T follicular helper cell (primary cell): ENCODE measurements at regions not wholly inside any gene's neighbourhood (a gene's known extent, or its start where the extent isn't known, plus 50 kb on each side); places are given as distances from the start of the nearest gene placed in this dataset.
A peak's percentile ranks its signal among the peaks of the same experiment; 100 is the strongest.
"Not testable (repeated sequence)": the region's sequence is repeated elsewhere in the genome, so short reads cannot be mapped to it uniquely, and the experiment has no call there.

ENCODE experiments used
- DNase-seq: peaks from one replicate; pipeline ENCODE4 v3.0.0-alpha.2; 2020; ENCODE audit warnings: low read depth

- not testable (repeated sequence) for DNase-seq
Observed at GRCh38 chr13:18665124-18665523, 516.5 kb downstream of the TUBA3C start.

GRCh38 chr13:18663222-18663621 is 518.4 kb downstream of the TUBA3C start:
- not testable (repeated sequence) for DNase-seq

GRCh38 chr13:18643644-18644172 is 537.9 kb downstream of the TUBA3C start:
- peak; percentile 7 for DNase-seq

- not testable (repeated sequence) for DNase-seq
Observed at GRCh38 chr13:18628928-18629327, 552.7 kb downstream of the TUBA3C start.

GRCh38 chr13:18628428-18628827 is 553.2 kb downstream of the TUBA3C start:
- no peak for DNase-seq

GRCh38 chr13:18624061-18624460 is 557.6 kb downstream of the TUBA3C start:
- DNase-seq = not testable (repeated sequence)

- DNase-seq = not testable (repeated sequence)
Observed at GRCh38 chr13:18618442-18618841, 563.2 kb downstream of the TUBA3C start.

GRCh38 chr13:18610476-18610875 is 571.1 kb downstream of the TUBA3C start:
- DNase-seq = not testable (repeated sequence)

- DNase-seq = not testable (repeated sequence)
Observed at GRCh38 chr13:18609371-18609770, 572.3 kb downstream of the TUBA3C start.

- DNase-seq = not testable (repeated sequence)
Observed at GRCh38 chr13:18608851-18609250, 572.8 kb downstream of the TUBA3C start.

GRCh38 chr13:18600366-18600765 is 581.3 kb downstream of the TUBA3C start:
- not testable (repeated sequence) for DNase-seq

- DNase-seq = not testable (repeated sequence)
Observed at GRCh38 chr13:18599791-18600211, 581.8 kb downstream of the TUBA3C start.

GRCh38 chr13:18598543-18598942 is 583.1 kb downstream of the TUBA3C start:
- not testable (repeated sequence) for DNase-seq

GRCh38 chr13:18597940-18598339 is 583.7 kb downstream of the TUBA3C start:
- not testable (repeated sequence) for DNase-seq

GRCh38 chr13:18577103-18577502 is 604.5 kb downstream of the TUBA3C start:
- DNase-seq = not testable (repeated sequence)

GRCh38 chr13:18567890-18568289 is 613.7 kb downstream of the TUBA3C start:
- not testable (repeated sequence) for DNase-seq
